SJSA1 (cell line): ENCODE measurements at regions not wholly inside any gene's neighbourhood (a gene's known extent, or its start where the extent isn't known, plus 50 kb on each side); places are given as distances from the start of the nearest gene placed in this dataset.
"Not testable (repeated sequence)": the region's sequence is repeated elsewhere in the genome, so short reads cannot be mapped to it uniquely, and the experiment has no call there.

ENCODE experiments used
- DNase-seq, 2 experiments: peaks; one replicate each; pipeline ENCODE4 v3.0.0-alpha.2; 2015 to 2020; ENCODE audit warnings: low spot score in 2 of 2, low read depth in 1 of 2
- H3K27ac ChIP-seq: fragments of 250-450 bp; sonication (Bioruptor Pico); 2 replicates; pipeline ENCODE4 v1.5.1; 2020; ENCODE audit warnings: mild to moderate bottlenecking, moderate library complexity
- H3K27me3 ChIP-seq: fragments of 250-450 bp; sonication (Bioruptor Pico); replicated peaks from 2 replicates; pipeline ENCODE4 v1.5.1; 2020; ENCODE audit warnings: mild to moderate bottlenecking, moderate library complexity
- H3K36me3 ChIP-seq: fragments of 250-450 bp; sonication (Bioruptor Pico); 2 replicates; pipeline ENCODE4 v1.5.1; 2020; ENCODE audit warnings: mild to moderate bottlenecking
- H3K4me1 ChIP-seq: fragments of 250-450 bp; sonication (Bioruptor Pico); replicated peaks from 2 replicates; pipeline ENCODE4 v1.6.1; 2021; ENCODE audit warnings: mild to moderate bottlenecking
- H3K4me3 ChIP-seq: fragments of 250-450 bp; sonication (Bioruptor Pico); 2 replicates; pipeline ENCODE4 v1.5.1; 2020; ENCODE audit warnings: mild to moderate bottlenecking
- H3K9me3 ChIP-seq: fragments of 250-450 bp; sonication (Bioruptor Pico); replicated peaks from 2 replicates; pipeline ENCODE4 v1.5.1; 2020; ENCODE audit warnings: mild to moderate bottlenecking

DNA sequence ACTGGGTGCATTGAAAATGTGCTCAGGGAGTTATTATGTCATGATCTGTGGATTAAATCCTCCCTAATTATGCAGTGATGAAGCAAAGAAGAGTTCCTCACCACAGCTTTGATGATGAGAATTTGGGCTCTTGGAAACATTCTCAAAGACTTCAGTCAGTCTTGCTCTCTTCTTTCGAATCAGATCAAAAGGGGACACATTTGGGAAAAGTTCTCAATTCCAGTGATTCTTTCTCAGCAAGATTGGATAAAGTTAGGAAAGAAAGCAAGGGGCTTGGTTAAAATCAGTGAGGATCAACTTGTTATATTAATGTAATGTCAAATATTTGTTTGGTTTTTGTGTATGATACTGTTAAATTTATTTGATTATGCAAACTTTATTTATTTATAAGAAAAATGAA is 411.3 kb upstream of the ACTBL2 start:
- Histone ChIP-seq H3K36me3 (no peaks in the 10 kb centered on the region), H3K27ac (no peak overlapping the region), H3K4me3 (no peak overlapping the region), H3K4me1 (peaks cover 27% of the 10 kb centered on the region), H3K27me3 (no peaks in the 10 kb centered on the region), H3K9me3 (no peaks in the 10 kb centered on the region)
- no peak for DNase-seq

- H3K4me3 ChIP-seq, result no peak overlapping the region
- no peaks in the 10 kb centered on the region for H3K9me3 ChIP-seq
- H3K4me1 ChIP-seq, result peaks cover 41% of the 10 kb centered on the region
- no peak for DNase-seq
- no peaks in the 10 kb centered on the region for H3K27me3 ChIP-seq
- H3K36me3 ChIP-seq, result no peaks in the 10 kb centered on the region
- no peak overlapping the region for H3K27ac ChIP-seq
These were observed 408.8 kb upstream of the ACTBL2 start for GRCh38 chr5:57891443-57891842.

DNA sequence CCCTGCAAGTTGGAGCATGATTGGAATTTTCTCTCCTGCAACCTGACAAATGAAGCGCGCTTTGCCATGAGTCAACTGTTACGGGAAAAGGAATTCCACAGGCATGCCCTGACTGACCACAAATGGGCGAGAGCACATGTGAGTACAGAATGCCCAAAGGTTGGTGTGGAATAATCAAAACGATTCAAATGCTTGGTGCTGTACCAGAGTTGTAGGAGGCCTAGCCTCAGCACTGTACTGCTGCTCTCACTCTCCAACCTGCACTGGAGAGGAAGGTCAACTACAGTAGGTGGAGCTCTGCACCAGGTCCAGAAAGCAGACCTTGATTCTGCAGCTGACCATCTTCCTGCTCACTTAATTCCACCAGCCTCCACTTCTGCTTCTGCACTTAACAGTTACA is 406.9 kb upstream of the ACTBL2 start:
- Histone ChIP-seq H3K36me3 (no peaks in the 10 kb centered on the region), H3K27me3 (no peaks in the 10 kb centered on the region), H3K4me1 (peaks cover 30% of the 10 kb centered on the region), H3K4me3 (no peak overlapping the region), H3K9me3 (no peaks in the 10 kb centered on the region), H3K27ac (peak overlapping the region; percentile 82)
- peak; percentile 95 for DNase-seq

- no peaks in the 10 kb centered on the region for H3K36me3 ChIP-seq
- DNase-seq, result peak; percentile 53 to 61
These were observed 405.4 kb upstream of the ACTBL2 start for GRCh38 chr5:57887851-57888621.

GRCh38 chr5:57884346-57885102 is 401.9 kb upstream of the ACTBL2 start:
- Histone ChIP-seq H3K27me3 (no peaks in the 10 kb centered on the region), H3K4me3 (no peak overlapping the region), H3K4me1 (peaks cover 21% of the 10 kb centered on the region), H3K9me3 (no peaks in the 10 kb centered on the region), H3K27ac (no peak overlapping the region), H3K36me3 (no peaks in the 10 kb centered on the region)
- no peak for DNase-seq

More at GRCh38 chr5:57887851-57888621, 405.4 kb upstream of the ACTBL2 start:
- Histone ChIP-seq H3K4me1 (peaks cover 30% of the 10 kb centered on the region), H3K27ac (peak overlapping the region; percentile 82), H3K4me3 (no peak overlapping the region), H3K9me3 (no peaks in the 10 kb centered on the region), H3K27me3 (no peaks in the 10 kb centered on the region)

DNA sequence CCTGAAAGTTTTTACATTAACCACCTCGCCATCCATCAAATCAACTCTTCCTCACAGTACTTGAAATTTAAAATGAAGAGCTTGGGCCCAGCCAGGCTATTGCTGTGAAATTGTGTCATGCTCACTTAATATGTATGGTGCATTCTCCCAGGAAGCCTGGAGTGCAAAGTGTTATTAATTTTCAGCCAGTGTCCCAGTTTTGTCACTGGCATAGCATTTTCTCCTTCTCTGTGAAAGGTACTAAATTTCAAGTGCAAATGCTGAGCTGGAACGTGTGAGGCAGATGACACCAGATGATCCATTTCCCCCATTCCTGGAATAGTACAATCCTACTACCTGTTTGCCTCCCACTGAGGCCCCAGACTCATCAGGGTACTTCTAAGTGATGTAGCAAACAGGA is 397.6 kb upstream of the ACTBL2 start:
- Histone ChIP-seq H3K4me1 (no peaks in the 10 kb centered on the region), H3K9me3 (no peaks in the 10 kb centered on the region), H3K4me3 (no peak overlapping the region), H3K27me3 (no peaks in the 10 kb centered on the region), H3K36me3 (no peaks in the 10 kb centered on the region), H3K27ac (no peak overlapping the region)
- no peak for DNase-seq

- Histone ChIP-seq H3K4me3 (no peak overlapping the region), H3K9me3 (no peaks in the 10 kb centered on the region), H3K36me3 (no peaks in the 10 kb centered on the region), H3K27ac (no peak overlapping the region), H3K4me1 (no peaks in the 10 kb centered on the region), H3K27me3 (no peaks in the 10 kb centered on the region)
- no peak for DNase-seq
These were observed 395.7 kb upstream of the ACTBL2 start for GRCh38 chr5:57878301-57878722.

GRCh38 chr5:57871496-57871895 is 388.9 kb upstream of the ACTBL2 start:
- Histone ChIP-seq H3K4me3 (no peak overlapping the region), H3K27me3 (no peaks in the 10 kb centered on the region), H3K9me3 (no peaks in the 10 kb centered on the region), H3K36me3 (no peaks in the 10 kb centered on the region), H3K27ac (no peak overlapping the region), H3K4me1 (no peaks in the 10 kb centered on the region)
- DNase-seq, result no peak

- not testable (repeated sequence) for H3K4me1 ChIP-seq, H3K27ac ChIP-seq, DNase-seq, H3K4me3 ChIP-seq, H3K9me3 ChIP-seq, H3K27me3 ChIP-seq, H3K36me3 ChIP-seq
These were observed 387.7 kb upstream of the ACTBL2 start for GRCh38 chr5:57870267-57870666.

DNA sequence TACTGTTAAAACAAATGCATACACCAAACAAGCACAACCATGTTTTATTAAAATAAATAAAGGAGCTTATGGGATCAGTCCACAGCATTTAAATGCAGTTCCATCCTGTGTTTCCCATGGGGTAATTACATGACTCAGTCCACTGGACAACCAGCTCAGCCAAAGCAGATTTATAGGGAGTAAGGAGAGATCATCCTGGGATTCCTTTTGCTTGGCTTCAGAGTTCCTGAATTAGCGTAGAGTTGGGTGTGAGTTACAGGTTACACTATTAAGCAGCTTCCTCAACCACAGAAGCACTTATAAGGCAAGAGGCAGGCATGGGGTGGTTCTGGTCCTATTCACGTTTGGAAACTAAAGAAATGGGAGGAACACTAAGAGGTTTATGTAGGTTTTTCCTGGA is 381.1 kb upstream of the ACTBL2 start:
- Histone ChIP-seq H3K27ac (no peak overlapping the region), H3K4me1 (peaks cover 3% of the 10 kb centered on the region; the same call in 1 of the 2 replicates), H3K9me3 (no peaks in the 10 kb centered on the region), H3K36me3 (no peaks in the 10 kb centered on the region), H3K4me3 (no peak overlapping the region), H3K27me3 (no peaks in the 10 kb centered on the region)
- peak in 1 of 2 experiments; percentile 12 for DNase-seq

GRCh38 chr5:57862942-57863341 is 380.3 kb upstream of the ACTBL2 start:
- peaks cover 3% of the 10 kb centered on the region; the same call in 1 of the 2 replicates for H3K4me1 ChIP-seq
- H3K27me3 ChIP-seq, result no peaks in the 10 kb centered on the region
- no peaks in the 10 kb centered on the region for H3K36me3 ChIP-seq
- H3K9me3 ChIP-seq, result no peaks in the 10 kb centered on the region
- no peak for DNase-seq
- no peak overlapping the region for H3K27ac ChIP-seq
- no peak overlapping the region for H3K4me3 ChIP-seq

GRCh38 chr5:57862471-57862911 is 379.9 kb upstream of the ACTBL2 start:
- Histone ChIP-seq H3K27ac (no peak overlapping the region), H3K4me3 (no peak overlapping the region), H3K4me1 (peaks cover 3% of the 10 kb centered on the region; the same call in 1 of the 2 replicates), H3K9me3 (no peaks in the 10 kb centered on the region), H3K27me3 (no peaks in the 10 kb centered on the region), H3K36me3 (no peaks in the 10 kb centered on the region)
- no peak for DNase-seq

DNA sequence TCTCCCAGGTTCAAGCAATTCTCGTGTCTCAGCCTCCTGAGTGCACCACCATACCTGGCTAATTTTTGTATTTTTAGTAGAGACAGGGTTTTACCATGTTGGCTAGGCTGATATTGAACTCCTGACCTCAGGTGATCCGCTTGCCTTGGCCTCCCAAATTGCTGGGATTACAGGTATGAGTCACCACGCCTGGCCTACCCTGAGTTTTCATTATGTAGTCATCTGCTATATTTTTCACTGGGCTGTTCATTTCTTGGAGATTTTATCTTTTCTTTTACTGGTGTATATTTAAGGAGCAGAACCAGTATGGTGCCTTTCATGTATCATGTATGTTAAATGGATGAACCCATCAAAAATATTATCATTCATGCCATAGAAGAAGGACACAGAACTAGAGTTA is 377.0 kb upstream of the ACTBL2 start:
- no peak overlapping the region for H3K27ac ChIP-seq
- H3K9me3 ChIP-seq, result no peaks in the 10 kb centered on the region
- DNase-seq, result no peak

GRCh38 chr5:57858905-57859304 is 376.3 kb upstream of the ACTBL2 start:
- no peaks in the 10 kb centered on the region for H3K27me3 ChIP-seq
- no peaks in the 10 kb centered on the region for H3K9me3 ChIP-seq
- no peak overlapping the region for H3K4me3 ChIP-seq
- peaks cover 3% of the 10 kb centered on the region; the same call in 1 of the 2 replicates for H3K4me1 ChIP-seq
- H3K36me3 ChIP-seq, result no peaks in the 10 kb centered on the region
- H3K27ac ChIP-seq, result no peak overlapping the region
- DNase-seq, result no peak

More for the DNA sequence above, 377.0 kb upstream of the ACTBL2 start:
- H3K4me1 ChIP-seq, result peaks cover 3% of the 10 kb centered on the region; the same call in 1 of the 2 replicates
- H3K4me3 ChIP-seq, result no peak overlapping the region
- H3K36me3 ChIP-seq, result no peaks in the 10 kb centered on the region
- no peaks in the 10 kb centered on the region for H3K27me3 ChIP-seq
